ENCODE measurements at regions not wholly inside any gene's neighbourhood (a gene's known extent, or its start where the extent isn't known, plus 50 kb on each side); places are given as distances from the start of the nearest gene placed in this dataset.

GRCh38 chr6:113121571-113121970 is 735.6 kb upstream of the MARCKS start:
- Mint-ChIP-seq H3K4me1 (ENCODE audit: low read depth) (no peaks in the 10 kb centered on the region), H3K9me3 (peaks cover 7% of the 10 kb centered on the region), H3K27me3 (ENCODE audit: low read depth) (no peaks in the 10 kb centered on the region), H3K36me3 (ENCODE audit: low read depth) (no peaks in the 10 kb centered on the region), H3K4me3 (no peak overlapping the region), H3K27ac (no peak overlapping the region)
- CTCF ChIA-PET: no interaction called here
- DNase-seq: no peak
- intact Hi-C loops (cut with micrococcal nuclease): no loop called here

DNA sequence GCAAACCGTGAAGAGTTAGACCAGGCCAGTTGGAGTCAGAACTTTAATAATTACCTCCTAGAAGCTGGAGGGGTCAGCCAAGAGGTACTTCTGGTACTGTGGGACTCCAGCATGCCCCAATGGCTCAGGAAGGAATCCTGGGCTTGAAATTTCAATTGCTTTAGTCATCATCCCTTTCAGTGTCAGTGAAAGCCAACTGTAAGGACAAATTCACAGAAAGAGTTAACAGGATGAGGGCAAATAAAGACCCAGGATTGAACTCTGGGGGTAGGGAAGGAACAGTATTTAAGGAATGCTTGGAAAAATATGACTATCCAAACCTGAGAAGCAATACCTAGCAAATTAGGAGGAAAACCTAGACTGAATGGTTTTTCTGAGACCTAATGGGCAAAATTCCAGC is 735.1 kb upstream of the MARCKS start:
- intact Hi-C loops (cut with micrococcal nuclease): no loop called here
- Mint-ChIP-seq H3K4me3 (no peak overlapping the region), H3K4me1 (ENCODE audit: low read depth) (no peaks in the 10 kb centered on the region), H3K27me3 (ENCODE audit: low read depth) (no peaks in the 10 kb centered on the region), H3K9me3 (peaks cover 3% of the 10 kb centered on the region), H3K27ac (no peak overlapping the region), H3K36me3 (ENCODE audit: low read depth) (no peaks in the 10 kb centered on the region)
- DNase-seq: no peak
- CTCF ChIA-PET: no interaction called here

GRCh38 chr6:113125626-113126025 is 731.5 kb upstream of the MARCKS start:
- Mint-ChIP-seq H3K27ac (no peak overlapping the region), H3K27me3 (ENCODE audit: low read depth) (no peaks in the 10 kb centered on the region), H3K4me1 (ENCODE audit: low read depth) (no peaks in the 10 kb centered on the region), H3K4me3 (no peak overlapping the region), H3K9me3 (no peaks in the 10 kb centered on the region), H3K36me3 (ENCODE audit: low read depth) (no peaks in the 10 kb centered on the region)
- DNase-seq: no peak
- CTCF ChIA-PET: no interaction called here
- intact Hi-C loops (cut with micrococcal nuclease): no loop called here

DNA sequence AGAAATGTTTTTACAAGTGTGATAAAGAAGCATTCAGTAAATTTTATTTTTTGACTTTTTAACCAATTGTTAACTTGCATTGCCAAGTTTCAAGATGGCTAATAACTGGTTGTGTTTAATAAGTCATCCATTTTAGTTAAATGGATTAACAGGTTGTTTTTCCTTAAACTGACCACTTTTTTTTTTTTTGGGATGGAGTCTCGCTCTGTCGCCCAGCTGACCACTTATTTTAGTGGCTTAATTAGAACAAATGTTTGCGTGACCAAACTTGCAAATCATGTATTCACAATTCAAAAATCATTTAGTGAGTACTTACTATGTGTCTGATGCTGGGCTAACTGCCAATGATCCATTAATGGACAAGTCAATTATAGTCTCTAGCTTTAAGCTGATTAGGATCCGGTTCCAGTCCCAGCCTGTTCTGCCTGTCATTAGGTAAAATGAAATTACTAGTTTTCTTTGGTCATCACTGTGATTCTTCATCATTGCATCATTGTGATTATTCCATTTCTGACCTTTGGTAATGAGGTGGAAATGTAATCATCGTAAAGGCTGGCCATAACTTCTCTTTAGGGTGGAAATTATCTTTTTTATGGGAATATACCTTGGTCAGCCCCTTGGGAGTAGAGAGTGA is 729.2 kb upstream of the MARCKS start:
- H3K4me1 Mint-ChIP-seq (ENCODE audit: low read depth): no peaks in the 10 kb centered on the region
- no peaks in the 10 kb centered on the region for H3K36me3 Mint-ChIP-seq (ENCODE audit: low read depth)
- H3K27ac Mint-ChIP-seq: no peak overlapping the region
- intact Hi-C loops (cut with micrococcal nuclease): no loop called here
- H3K9me3 Mint-ChIP-seq: no peaks in the 10 kb centered on the region
- H3K4me3 Mint-ChIP-seq: no peak overlapping the region
- CTCF ChIA-PET: no interaction called here
- H3K27me3 Mint-ChIP-seq (ENCODE audit: low read depth): no peaks in the 10 kb centered on the region
- DNase-seq: no peak

DNA sequence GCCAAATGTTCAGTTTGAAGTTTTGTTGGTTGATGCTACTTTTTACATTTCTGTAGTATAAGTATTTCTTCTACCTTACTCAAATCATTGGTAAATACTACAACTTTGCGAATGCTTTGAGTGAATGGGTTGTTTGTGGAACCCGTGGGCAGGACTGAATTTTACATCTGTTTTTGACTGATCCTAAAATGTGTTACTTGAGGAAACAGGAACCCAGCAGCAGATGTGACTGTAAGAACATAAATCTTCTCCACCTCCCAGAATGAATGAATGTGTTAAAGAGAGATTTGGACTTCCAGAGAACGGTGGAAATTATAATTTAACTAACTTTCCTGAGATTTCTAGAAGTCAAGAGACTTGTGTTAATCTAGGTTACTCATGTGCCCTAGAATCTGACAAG is 728.5 kb upstream of the MARCKS start:
- Mint-ChIP-seq H3K4me1 (ENCODE audit: low read depth) (no peaks in the 10 kb centered on the region), H3K27ac (no peak overlapping the region), H3K27me3 (ENCODE audit: low read depth) (no peaks in the 10 kb centered on the region), H3K36me3 (ENCODE audit: low read depth) (no peaks in the 10 kb centered on the region), H3K4me3 (no peak overlapping the region), H3K9me3 (no peaks in the 10 kb centered on the region)
- CTCF ChIA-PET: no interaction called here
- no peak for DNase-seq
- intact Hi-C loops (cut with micrococcal nuclease): no loop called here

GRCh38 chr6:113129991-113130390 is 727.2 kb upstream of the MARCKS start:
- Mint-ChIP-seq H3K9me3 (no peaks in the 10 kb centered on the region), H3K36me3 (ENCODE audit: low read depth) (no peaks in the 10 kb centered on the region), H3K27me3 (ENCODE audit: low read depth) (no peaks in the 10 kb centered on the region), H3K27ac (no peak overlapping the region), H3K4me3 (no peak overlapping the region), H3K4me1 (ENCODE audit: low read depth) (no peaks in the 10 kb centered on the region)
- DNase-seq: no peak
- intact Hi-C loops (cut with micrococcal nuclease): no loop called here
- CTCF ChIA-PET: no interaction called here

GRCh38 chr6:113137426-113137825 is 719.7 kb upstream of the MARCKS start:
- H3K27me3 Mint-ChIP-seq (ENCODE audit: low read depth): no peaks in the 10 kb centered on the region
- intact Hi-C loops (cut with micrococcal nuclease): no loop called here

GRCh38 chr6:113140721-113141120 is 716.4 kb upstream of the MARCKS start:
- DNase-seq: no peak
- CTCF ChIA-PET: no interaction called here
- Mint-ChIP-seq H3K4me1 (ENCODE audit: low read depth) (no peaks in the 10 kb centered on the region), H3K27ac (no peak overlapping the region), H3K4me3 (no peak overlapping the region), H3K9me3 (no peaks in the 10 kb centered on the region), H3K27me3 (ENCODE audit: low read depth) (no peaks in the 10 kb centered on the region), H3K36me3 (ENCODE audit: low read depth) (no peaks in the 10 kb centered on the region)
- intact Hi-C loops (cut with micrococcal nuclease): no loop called here

More at GRCh38 chr6:113137426-113137825, 719.7 kb upstream of the MARCKS start:
- Mint-ChIP-seq H3K36me3 (ENCODE audit: low read depth) (no peaks in the 10 kb centered on the region), H3K9me3 (no peaks in the 10 kb centered on the region), H3K4me1 (ENCODE audit: low read depth) (no peaks in the 10 kb centered on the region), H3K4me3 (no peak overlapping the region), H3K27ac (no peak overlapping the region)
- DNase-seq: no peak
- CTCF ChIA-PET: no interaction called here

GRCh38 chr6:113141901-113142300 is 715.2 kb upstream of the MARCKS start:
- intact Hi-C loops (cut with micrococcal nuclease): no loop called here
- CTCF ChIA-PET: interaction anchor here (0.6 kb wide), 1 partner anchor 494 kb away, joined by 3 read pairs; no protein-coding TSS in a partner anchor
- H3K27me3 Mint-ChIP-seq (ENCODE audit: low read depth): no peaks in the 10 kb centered on the region
- no peaks in the 10 kb centered on the region for H3K4me1 Mint-ChIP-seq (ENCODE audit: low read depth)
- no peaks in the 10 kb centered on the region for H3K36me3 Mint-ChIP-seq (ENCODE audit: low read depth)
- H3K9me3 Mint-ChIP-seq: no peaks in the 10 kb centered on the region
- no peak for DNase-seq
- H3K27ac Mint-ChIP-seq: no peak overlapping the region
- H3K4me3 Mint-ChIP-seq: no peak overlapping the region

GRCh38 chr6:113142671-113143174 is 714.4 kb upstream of the MARCKS start:
- Mint-ChIP-seq H3K9me3 (no peaks in the 10 kb centered on the region), H3K4me1 (ENCODE audit: low read depth) (no peaks in the 10 kb centered on the region), H3K27me3 (ENCODE audit: low read depth) (no peaks in the 10 kb centered on the region), H3K4me3 (no peak overlapping the region), H3K36me3 (ENCODE audit: low read depth) (no peaks in the 10 kb centered on the region), H3K27ac (no peak overlapping the region)
- no peak for DNase-seq
- intact Hi-C loops (cut with micrococcal nuclease): no loop called here
- CTCF ChIA-PET: interaction anchor here (0.8 kb wide), 1 partner anchor 284 kb away, joined by 3 read pairs; no protein-coding TSS in a partner anchor

DNA sequence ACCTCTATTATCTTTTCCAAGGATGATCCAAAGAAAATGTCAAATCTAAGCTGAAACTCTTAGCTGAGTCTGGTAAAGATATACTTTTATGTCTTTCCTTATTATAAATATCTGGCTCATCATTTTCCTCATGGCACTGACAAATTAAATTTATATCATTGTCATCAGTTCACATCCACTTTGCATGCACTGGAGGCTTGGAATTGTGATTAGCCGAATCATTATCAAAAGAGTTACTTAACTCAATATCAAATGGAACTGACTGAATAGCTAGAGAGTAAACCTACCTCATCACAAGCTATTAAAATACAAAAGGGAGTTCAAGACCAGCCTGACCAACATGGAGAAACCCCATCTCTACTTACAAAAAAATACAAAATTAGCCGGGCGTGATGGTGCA is 713.9 kb upstream of the MARCKS start:
- DNase-seq: no peak
- Mint-ChIP-seq H3K36me3 (ENCODE audit: low read depth) (no peaks in the 10 kb centered on the region), H3K4me1 (ENCODE audit: low read depth) (no peaks in the 10 kb centered on the region), H3K27ac (no peak overlapping the region), H3K27me3 (ENCODE audit: low read depth) (no peaks in the 10 kb centered on the region), H3K9me3 (no peaks in the 10 kb centered on the region), H3K4me3 (no peak overlapping the region)
- intact Hi-C loops (cut with micrococcal nuclease): no loop called here
- CTCF ChIA-PET: interaction anchor here (0.8 kb wide), 1 partner anchor 284 kb away, joined by 3 read pairs; no protein-coding TSS in a partner anchor

DNA sequence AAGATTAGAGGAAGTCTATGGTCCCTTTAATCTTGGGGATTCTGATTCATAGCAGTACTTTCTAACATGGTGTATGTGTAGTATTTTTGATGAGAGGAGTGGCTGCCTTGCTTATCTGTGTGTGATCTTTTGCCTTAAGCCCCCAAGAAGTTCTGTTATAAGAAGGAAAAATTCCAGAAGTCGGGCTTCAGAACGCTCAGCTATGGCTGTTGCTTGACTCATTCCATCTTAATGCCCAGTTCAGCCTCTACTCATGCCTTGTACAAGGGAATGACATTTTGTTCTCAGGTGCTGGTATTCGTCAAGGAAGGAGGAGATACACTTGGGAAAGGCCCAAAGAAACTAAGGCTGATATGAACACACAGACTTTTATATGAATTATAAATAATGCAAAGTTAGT is 713.0 kb upstream of the MARCKS start:
- Mint-ChIP-seq H3K27me3 (ENCODE audit: low read depth) (no peaks in the 10 kb centered on the region), H3K4me3 (no peak overlapping the region), H3K4me1 (ENCODE audit: low read depth) (no peaks in the 10 kb centered on the region), H3K9me3 (no peaks in the 10 kb centered on the region), H3K36me3 (ENCODE audit: low read depth) (no peaks in the 10 kb centered on the region), H3K27ac (no peak overlapping the region)
- CTCF ChIA-PET: no interaction called here
- intact Hi-C loops (cut with micrococcal nuclease): no loop called here
- no peak for DNase-seq

DNA sequence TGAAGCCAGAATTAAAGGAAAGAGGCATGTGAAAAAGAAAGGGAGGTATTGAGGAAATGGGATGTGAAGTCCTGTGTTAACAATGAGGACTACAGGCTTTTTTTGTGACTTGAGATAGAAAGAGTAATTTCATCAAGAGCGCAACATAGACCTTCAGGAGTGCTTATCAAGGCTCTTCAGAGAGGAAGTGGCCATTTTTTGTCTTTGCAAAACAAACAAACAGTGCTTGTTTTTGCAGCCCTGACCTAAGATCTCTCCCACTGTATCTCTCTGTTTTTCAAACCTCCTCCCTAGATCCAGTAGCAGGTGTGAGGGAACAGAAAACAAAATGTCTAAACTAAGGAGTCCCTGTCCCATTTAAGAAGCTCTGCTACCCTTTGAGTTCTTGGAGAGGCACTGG is 710.3 kb upstream of the MARCKS start:
- DNase-seq: no peak
- no peaks in the 10 kb centered on the region for H3K36me3 Mint-ChIP-seq (ENCODE audit: low read depth)
- CTCF ChIA-PET: no interaction called here
- no peaks in the 10 kb centered on the region for H3K4me1 Mint-ChIP-seq (ENCODE audit: low read depth)
- H3K27ac Mint-ChIP-seq: no peak overlapping the region
- H3K4me3 Mint-ChIP-seq: no peak overlapping the region
- intact Hi-C loops (cut with micrococcal nuclease): no loop called here
- no peaks in the 10 kb centered on the region for H3K27me3 Mint-ChIP-seq (ENCODE audit: low read depth)
- no peaks in the 10 kb centered on the region for H3K9me3 Mint-ChIP-seq

Measured in activated naive CD4-positive, alpha-beta T cell treated with anti-CD3 and anti-CD28 coated beads for 36 hours (primary cell).